T-helper 1 cell treated with Interleukin-12 subunit alpha and Interleukin-12 subunit beta and Interleukin-4 antibody, amounts not matched to agents 30 μg/mL and 1 μg/mL, for 36 hours (primary cell): ENCODE measurements at regions not wholly inside any gene's neighbourhood (a gene's known extent, or its start where the extent isn't known, plus 50 kb on each side); places are given as distances from the start of the nearest gene placed in this dataset.
"Not testable (repeated sequence)": the region's sequence is repeated elsewhere in the genome, so short reads cannot be mapped to it uniquely, and the experiment has no call there.

ENCODE experiments used
- H3K27ac Mint-ChIP-seq: one replicate; pipeline ENCODE4 v1.8.0; 2021; ENCODE audit warnings: mild to moderate bottlenecking, mixed read lengths
- H3K27me3 Mint-ChIP-seq: one replicate; pipeline ENCODE4 v1.8.0; 2021; ENCODE audit warnings: low read depth, mixed read lengths
- H3K36me3 Mint-ChIP-seq: one replicate; pipeline ENCODE4 v1.8.0; 2021; ENCODE audit warnings: low read depth, mixed read lengths
- H3K4me1 Mint-ChIP-seq: one replicate; pipeline ENCODE4 v1.8.0; 2021; ENCODE audit warnings: low read depth, mixed read lengths
- H3K4me3 Mint-ChIP-seq: one replicate; pipeline ENCODE4 v1.8.0; 2021; ENCODE audit warnings: mild to moderate bottlenecking, moderate library complexity, mixed read lengths
- H3K9me3 Mint-ChIP-seq: one replicate; pipeline ENCODE4 v1.8.0; 2021; ENCODE audit warnings: mixed read lengths

DNA sequence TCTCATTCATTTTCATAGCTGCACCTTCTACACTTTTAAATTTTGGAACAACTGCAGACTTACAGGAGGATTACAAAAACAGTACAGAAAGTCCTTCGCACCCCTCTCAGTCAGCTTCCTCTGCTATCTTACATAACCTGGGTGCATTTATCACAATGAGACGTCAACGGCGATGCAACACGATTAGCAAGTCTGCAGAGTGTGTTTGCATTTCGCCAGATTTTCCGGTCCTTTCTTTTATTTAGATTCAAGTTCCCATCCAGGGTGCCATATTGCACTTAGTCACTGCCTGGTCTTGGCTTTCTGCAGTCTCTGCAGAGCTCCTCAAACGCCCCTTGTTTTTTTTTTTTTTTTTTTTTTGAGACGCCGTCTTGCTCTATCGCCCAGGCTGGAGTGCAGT lies 85.9 kb downstream of the ASMT start:
- H3K27ac Mint-ChIP-seq: no peak overlapping the region
- H3K27me3 Mint-ChIP-seq: no peaks in the 10 kb centered on the region
- peaks cover 11% of the 10 kb centered on the region for H3K36me3 Mint-ChIP-seq
- H3K9me3 Mint-ChIP-seq: peaks cover 17% of the 10 kb centered on the region
- no peak overlapping the region for H3K4me3 Mint-ChIP-seq
- H3K4me1 Mint-ChIP-seq: no peaks in the 10 kb centered on the region

DNA sequence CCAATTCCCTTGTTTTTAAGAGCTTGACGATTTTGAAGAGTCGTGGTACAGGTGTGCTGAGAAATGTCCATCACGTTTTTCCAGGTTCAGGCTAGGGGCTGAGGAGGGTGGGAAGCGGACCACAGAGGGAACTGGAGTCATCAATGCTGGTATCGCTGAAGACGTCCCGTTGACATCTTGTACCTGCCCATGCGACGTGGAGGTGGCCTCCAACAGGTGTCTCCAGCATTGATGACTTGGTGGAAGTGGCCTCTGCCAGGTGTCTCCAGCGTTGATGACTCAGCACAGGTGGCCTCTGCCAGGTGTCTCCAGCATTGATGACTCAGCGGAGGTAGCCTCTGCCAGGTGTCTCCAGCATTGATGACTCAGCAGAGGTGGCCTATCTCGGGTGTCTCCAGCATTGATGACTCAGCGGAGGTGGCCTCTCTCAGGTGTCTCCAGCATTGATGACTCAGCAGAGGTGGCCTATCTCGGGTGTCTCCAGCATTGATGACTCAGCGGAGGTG lies 86.6 kb downstream of the ASMT start:
- peaks cover 12% of the 10 kb centered on the region for H3K9me3 Mint-ChIP-seq
- not testable (repeated sequence) for H3K4me1 Mint-ChIP-seq, H3K4me3 Mint-ChIP-seq, H3K27me3 Mint-ChIP-seq, H3K27ac Mint-ChIP-seq, H3K36me3 Mint-ChIP-seq

DNA sequence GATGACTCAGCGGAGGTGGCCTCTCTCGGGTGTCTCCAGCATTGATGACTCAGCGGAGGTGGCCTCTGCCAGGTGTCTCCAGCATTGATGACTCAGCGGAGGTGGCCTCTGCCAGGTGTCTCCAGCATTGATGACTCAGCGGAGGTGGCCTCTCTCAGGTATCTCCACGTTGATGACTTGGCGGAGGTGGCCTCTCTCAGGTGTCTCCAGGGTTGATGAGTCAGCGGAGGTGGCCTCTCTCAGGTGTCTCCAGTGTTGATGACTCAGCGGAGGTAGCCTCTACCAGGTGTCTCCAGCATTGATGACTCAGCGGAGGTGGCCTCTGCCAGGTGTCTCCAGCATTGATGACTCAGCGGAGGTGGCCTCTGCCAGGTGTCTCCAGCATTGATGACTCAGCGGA lies 87.3 kb downstream of the ASMT start:
- not testable (repeated sequence) for H3K4me3 Mint-ChIP-seq, H3K36me3 Mint-ChIP-seq, H3K27me3 Mint-ChIP-seq, H3K4me1 Mint-ChIP-seq, H3K27ac Mint-ChIP-seq
- H3K9me3 Mint-ChIP-seq: peaks cover 11% of the 10 kb centered on the region

DNA sequence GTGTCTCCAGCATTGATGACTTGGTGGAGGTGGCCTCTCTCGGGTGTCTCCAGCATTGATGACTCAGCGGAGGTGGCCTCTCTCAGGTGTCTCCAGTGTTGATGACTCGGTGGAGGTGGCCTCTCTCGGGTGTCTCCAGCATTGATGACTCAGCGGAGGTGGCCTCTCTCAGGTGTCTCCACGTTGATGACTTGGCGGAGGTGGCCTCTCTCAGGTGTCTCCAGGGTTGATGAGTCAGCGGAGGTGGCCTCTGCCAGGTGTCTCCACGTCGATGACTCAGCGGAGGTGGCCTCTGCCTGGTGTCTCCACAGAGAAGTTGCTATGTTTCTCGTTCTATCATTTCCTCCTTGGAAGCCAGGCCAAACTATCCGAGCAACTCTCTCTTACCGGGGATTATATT lies 87.7 kb downstream of the ASMT start:
- not testable (repeated sequence) for H3K36me3 Mint-ChIP-seq, H3K4me1 Mint-ChIP-seq, H3K4me3 Mint-ChIP-seq, H3K27ac Mint-ChIP-seq, H3K27me3 Mint-ChIP-seq
- H3K9me3 Mint-ChIP-seq: peaks cover 11% of the 10 kb centered on the region

DNA sequence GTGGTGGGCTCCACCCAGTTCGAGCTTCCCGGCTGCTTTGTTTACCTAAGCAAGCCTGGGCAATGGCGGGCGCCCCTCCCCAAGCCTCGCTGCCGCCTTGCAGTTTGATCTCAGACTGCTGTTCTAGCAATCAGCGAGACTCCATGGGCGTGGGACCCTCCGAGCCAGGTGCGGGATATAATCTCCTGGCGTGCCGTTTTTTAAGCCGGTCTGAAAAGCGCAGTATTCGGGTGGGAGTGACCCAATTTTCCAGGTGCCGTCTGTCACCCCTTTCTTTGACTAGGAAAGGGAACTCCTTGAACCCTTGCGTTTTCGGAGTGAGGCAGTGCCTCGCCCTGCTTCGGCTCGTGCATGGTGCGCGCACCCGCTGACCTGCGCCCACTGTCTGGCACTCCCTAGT lies 94.4 kb downstream of the ASMT start:
- H3K4me1 Mint-ChIP-seq, H3K36me3 Mint-ChIP-seq, H3K9me3 Mint-ChIP-seq, H3K27me3 Mint-ChIP-seq, H3K27ac Mint-ChIP-seq, H3K4me3 Mint-ChIP-seq: not testable (repeated sequence)

DNA sequence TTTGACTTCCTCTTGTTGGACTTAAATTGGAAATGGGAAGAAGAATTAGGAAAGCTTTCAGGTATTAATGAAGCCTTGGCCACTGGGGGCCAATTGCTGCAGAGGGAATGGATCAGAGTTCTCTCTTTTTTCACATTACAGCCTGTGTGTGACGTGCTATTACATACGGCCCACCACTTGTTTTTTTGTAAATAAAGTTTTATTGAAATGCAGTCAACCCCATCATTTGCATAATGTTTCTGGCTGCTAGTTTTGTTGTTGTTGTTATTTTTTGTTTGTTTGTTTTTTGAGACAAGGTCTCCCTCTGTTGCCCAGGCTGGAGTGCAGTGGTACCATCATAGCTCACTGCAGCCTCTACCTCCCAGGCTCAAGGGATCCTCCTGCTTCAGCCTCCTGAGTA lies 98.4 kb downstream of the ASMT start:
- Mint-ChIP-seq H3K4me1 (peaks cover 2% of the 10 kb centered on the region), H3K27me3 (no peaks in the 10 kb centered on the region), H3K9me3 (peaks cover 8% of the 10 kb centered on the region), H3K27ac (no peak overlapping the region), H3K4me3 (no peak overlapping the region), H3K36me3 (peaks cover 8% of the 10 kb centered on the region)

DNA sequence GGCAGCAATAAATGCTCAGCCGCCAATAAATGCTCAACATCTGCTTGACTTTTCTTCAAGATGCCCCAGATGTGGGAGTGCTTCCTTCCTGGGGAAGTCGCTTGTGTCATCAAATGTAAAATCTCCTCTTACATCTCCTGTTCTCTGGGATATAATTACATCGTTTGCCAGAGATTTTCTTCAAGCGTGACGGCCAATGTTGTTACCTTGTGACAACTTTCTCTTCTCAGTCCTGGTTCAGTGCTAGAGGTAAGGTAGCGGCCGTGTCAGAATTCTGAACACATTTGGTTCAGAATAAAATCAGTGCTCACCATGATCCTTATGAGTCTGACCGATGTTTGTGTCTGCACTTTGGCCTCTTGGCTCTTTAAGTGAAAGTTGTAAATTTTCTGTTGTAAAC lies 102.5 kb downstream of the ASMT start:
- Mint-ChIP-seq H3K27me3 (no peaks in the 10 kb centered on the region), H3K9me3 (peaks cover 11% of the 10 kb centered on the region), H3K4me1 (no peaks in the 10 kb centered on the region), H3K4me3 (no peak overlapping the region), H3K27ac (no peak overlapping the region), H3K36me3 (peaks cover 10% of the 10 kb centered on the region)

DNA sequence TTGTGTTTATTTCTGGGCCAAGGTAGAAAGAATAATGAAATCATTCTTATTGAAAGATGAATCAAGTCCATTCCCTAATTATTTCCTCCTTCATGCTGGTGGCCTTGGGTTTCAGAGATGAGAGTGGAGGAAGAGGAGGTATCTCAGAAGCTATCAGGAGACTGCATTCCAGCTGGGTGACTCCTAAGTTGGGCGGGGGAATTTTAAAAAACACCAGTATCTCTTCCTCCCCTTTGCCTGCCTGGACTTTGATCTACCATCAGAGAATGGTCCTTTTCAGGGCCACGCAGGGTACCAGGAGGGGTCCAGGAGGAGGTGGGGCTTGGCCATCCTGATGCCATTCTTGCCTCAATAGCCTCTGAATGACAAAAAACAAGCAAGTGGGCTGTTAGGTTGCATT lies 104.4 kb downstream of the ASMT start:
- peaks cover 11% of the 10 kb centered on the region for H3K9me3 Mint-ChIP-seq
- no peaks in the 10 kb centered on the region for H3K4me1 Mint-ChIP-seq
- no peaks in the 10 kb centered on the region for H3K27me3 Mint-ChIP-seq
- H3K27ac Mint-ChIP-seq: no peak overlapping the region
- H3K36me3 Mint-ChIP-seq: peaks cover 4% of the 10 kb centered on the region
- H3K4me3 Mint-ChIP-seq: no peak overlapping the region

DNA sequence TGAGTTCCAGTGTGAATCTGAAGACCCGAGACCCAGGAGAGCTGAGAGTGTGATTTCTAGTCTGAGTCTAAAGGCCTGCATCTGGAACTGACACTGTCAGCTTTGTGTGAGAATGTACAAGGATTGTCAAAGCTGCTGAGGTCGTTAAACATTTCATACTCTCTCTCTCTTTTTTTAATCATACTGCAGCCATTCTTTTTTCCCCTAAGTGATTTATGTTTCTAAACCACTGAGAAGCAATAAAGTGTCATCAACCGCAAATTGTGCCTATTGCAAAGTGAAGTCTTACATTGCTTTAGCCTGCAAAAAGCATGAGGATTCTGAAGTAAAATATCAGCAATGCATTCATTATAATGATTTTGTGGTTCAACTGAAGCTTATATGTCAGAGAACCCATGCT lies 106.0 kb downstream of the ASMT start:
- Mint-ChIP-seq H3K27ac (no peak overlapping the region), H3K9me3 (peaks cover 11% of the 10 kb centered on the region), H3K27me3 (no peaks in the 10 kb centered on the region), H3K36me3 (peaks cover 4% of the 10 kb centered on the region), H3K4me3 (no peak overlapping the region), H3K4me1 (no peaks in the 10 kb centered on the region)

DNA sequence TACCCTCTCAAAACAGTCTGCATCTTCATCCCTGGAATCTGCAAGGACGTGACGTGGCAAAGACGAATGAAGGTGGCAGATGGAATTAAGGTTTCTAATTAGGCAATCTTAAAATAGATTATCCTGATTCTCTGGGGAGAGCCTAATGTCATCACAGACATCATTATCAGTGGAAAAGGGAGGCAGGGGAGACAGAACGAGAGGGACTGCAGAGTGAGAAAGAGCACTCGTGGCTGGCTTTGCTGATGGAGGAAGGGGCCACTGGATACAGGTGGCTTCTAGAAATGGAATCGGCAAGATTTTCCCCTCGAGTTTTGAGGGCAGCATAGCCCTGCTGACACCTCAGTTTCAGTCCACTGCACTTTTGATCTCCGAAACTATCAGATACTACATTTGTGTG lies 110.6 kb downstream of the ASMT start:
- no peaks in the 10 kb centered on the region for H3K27me3 Mint-ChIP-seq
- H3K36me3 Mint-ChIP-seq: peaks cover 11% of the 10 kb centered on the region

DNA sequence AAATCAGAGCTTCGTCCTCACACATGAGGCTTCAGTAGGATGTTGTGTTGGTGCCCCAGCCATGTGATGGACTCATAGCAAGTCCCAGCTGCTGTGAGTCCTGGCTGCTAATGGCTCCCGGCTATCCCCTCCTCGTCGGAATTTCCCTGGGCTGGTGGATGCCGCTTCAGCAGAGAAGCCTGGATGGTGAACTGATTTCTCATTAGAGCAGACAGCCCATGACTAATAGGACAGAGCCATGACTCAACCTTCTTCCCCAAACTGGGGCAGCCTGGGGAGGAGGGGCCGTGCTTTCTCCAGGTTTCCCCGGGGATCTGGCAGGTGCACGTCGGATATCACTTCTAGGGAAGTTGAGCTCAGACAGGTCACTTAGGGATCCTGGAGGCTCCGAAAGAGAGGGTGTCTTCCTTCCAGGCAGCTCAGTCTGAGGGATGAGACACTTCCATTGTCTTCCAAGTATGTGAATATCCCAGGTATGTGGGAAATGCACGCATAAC lies 112.7 kb downstream of the ASMT start:
- Mint-ChIP-seq H3K27ac (no peak overlapping the region), H3K4me1 (no peaks in the 10 kb centered on the region), H3K27me3 (no peaks in the 10 kb centered on the region), H3K36me3 (peaks cover 9% of the 10 kb centered on the region), H3K9me3 (peaks cover 10% of the 10 kb centered on the region), H3K4me3 (no peak overlapping the region)

More for the DNA sequence above, 110.6 kb downstream of the ASMT start:
- no peak overlapping the region for H3K4me3 Mint-ChIP-seq
- H3K4me1 Mint-ChIP-seq: no peaks in the 10 kb centered on the region
- H3K27ac Mint-ChIP-seq: no peak overlapping the region
- H3K9me3 Mint-ChIP-seq: peaks cover 13% of the 10 kb centered on the region

DNA sequence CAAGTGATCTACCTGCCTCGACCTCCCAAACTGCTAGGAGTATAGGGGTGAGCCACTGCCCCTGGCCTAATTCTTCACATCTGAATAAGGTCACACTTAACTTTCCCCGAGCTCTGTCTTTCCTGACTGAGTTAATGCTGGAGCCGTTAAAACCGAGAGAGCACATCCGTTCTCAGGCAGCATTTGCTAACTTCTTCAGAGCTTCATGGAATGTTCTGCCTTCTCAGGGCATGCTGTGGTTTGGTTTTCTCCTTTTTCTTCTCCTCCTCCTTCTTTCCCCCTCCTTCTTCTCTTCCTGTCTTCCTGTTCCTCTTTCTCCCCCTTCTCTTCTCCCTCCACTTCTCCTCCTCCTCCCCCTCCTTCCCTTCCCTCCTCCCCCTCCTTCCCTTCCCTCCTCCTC lies 119.9 kb downstream of the ASMT start:
- no peaks in the 10 kb centered on the region for H3K4me1 Mint-ChIP-seq
- peaks cover 2% of the 10 kb centered on the region for H3K9me3 Mint-ChIP-seq
- H3K4me3 Mint-ChIP-seq: no peak overlapping the region
- H3K27ac Mint-ChIP-seq: no peak overlapping the region
- H3K36me3 Mint-ChIP-seq: peaks cover 4% of the 10 kb centered on the region
- H3K27me3 Mint-ChIP-seq: no peaks in the 10 kb centered on the region

DNA sequence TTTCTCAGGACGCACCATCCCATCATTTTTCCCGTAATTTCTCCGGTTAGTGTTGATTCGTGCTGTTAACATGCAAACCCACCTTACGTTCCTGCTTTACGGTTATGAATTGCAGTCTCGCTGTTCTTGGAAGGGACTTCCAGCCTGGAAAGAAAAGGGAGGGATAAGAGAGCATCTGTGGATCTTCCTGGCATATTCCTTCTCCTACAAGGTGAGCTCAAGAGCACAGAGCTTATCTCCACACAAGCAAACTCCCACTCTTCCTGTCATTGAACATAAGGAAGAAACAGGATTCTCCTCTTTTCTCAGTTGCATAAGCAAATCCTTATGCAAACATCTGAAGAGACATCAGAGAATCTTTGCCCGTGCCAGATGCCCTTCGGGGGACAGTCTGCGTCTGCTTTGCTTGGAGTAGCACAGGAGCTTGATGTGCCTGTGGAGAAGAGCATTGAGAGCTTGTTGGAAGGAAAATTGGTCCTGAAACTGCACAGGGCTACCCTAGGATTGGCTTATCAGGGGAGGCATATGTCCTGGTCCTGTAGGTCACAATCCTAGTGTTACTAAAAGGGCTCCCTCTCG lies 127.0 kb downstream of the ASMT start:
- peaks cover 32% of the 10 kb centered on the region for H3K9me3 Mint-ChIP-seq
- H3K27ac Mint-ChIP-seq: no peak overlapping the region
- H3K4me3 Mint-ChIP-seq: no peak overlapping the region
- no peaks in the 10 kb centered on the region for H3K27me3 Mint-ChIP-seq
- no peaks in the 10 kb centered on the region for H3K4me1 Mint-ChIP-seq
- H3K36me3 Mint-ChIP-seq: peaks cover 37% of the 10 kb centered on the region

DNA sequence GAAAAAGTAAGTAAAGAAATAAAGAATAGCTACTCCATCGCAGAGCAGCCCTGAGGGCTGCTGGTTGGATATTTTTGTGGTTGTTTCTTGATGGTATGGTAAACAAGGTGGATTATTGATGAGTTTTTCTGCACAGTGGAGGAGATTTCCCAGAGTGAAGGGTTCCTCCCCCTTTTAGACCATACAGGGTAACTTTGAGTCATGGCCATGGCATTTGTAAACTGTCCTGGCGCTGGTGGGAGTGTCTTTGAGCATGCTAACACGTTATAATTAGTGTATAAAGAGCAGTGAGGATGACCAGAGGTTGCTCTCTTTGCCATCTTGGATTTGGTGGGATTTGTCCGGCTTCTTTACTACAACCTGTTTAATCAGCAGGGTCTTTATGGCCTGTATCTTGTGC lies 128.2 kb downstream of the ASMT start:
- H3K9me3 Mint-ChIP-seq: peaks cover 32% of the 10 kb centered on the region
- H3K36me3 Mint-ChIP-seq: peaks cover 38% of the 10 kb centered on the region
- H3K27ac Mint-ChIP-seq: no peak overlapping the region
- H3K4me1 Mint-ChIP-seq: no peaks in the 10 kb centered on the region
- H3K27me3 Mint-ChIP-seq: no peaks in the 10 kb centered on the region
- H3K4me3 Mint-ChIP-seq: no peak overlapping the region

DNA sequence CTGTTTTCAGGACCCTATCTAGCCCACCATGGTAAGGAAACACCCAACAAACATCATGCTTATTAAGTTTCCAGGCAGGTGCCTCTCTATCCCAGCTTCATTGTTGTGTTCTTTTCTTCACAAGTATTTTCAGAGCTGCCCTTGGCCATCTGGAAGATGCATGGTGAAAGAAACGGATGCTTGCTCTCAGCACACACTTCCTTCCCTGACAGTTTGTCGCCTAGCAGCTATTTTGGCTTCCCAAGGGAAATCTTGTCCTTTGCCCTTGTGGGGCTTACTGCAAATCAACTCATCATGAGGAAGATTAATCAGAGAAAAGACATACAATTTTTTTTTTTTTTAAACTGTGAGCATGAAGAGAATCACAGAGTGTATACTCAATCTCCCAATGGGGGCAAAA lies 128.8 kb downstream of the ASMT start:
- H3K36me3 Mint-ChIP-seq: peaks cover 38% of the 10 kb centered on the region
- H3K4me3 Mint-ChIP-seq: no peak overlapping the region
- no peak overlapping the region for H3K27ac Mint-ChIP-seq
- H3K27me3 Mint-ChIP-seq: no peaks in the 10 kb centered on the region
- no peaks in the 10 kb centered on the region for H3K4me1 Mint-ChIP-seq
- H3K9me3 Mint-ChIP-seq: peaks cover 37% of the 10 kb centered on the region

DNA sequence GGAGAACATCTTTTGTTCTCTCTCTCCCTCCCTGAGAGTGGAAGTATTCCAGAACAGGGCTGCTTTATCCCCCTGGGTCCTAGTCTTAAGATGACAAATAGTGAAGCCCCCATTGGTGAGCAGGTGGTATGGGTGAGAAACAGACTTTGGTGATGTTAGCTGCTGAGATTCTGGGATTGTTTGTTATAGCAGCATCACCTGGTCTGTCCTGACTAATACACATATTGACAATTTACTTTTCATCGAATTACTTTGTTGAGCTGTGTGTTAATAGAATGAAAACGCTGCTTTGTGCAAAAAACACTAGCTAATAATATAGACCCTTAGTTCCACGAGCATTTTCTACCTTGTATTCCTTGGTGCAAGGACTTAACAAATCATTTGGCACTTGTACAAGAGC lies 133.5 kb downstream of the ASMT start:
- Mint-ChIP-seq H3K36me3 (peaks cover 23% of the 10 kb centered on the region), H3K4me3 (no peak overlapping the region), H3K9me3 (peaks cover 34% of the 10 kb centered on the region), H3K27ac (no peak overlapping the region), H3K4me1 (peaks cover 5% of the 10 kb centered on the region), H3K27me3 (no peaks in the 10 kb centered on the region)
